Activated CD8-positive, alpha-beta T cell treated with anti-CD3 and anti-CD28 coated beads for 36 hours (primary cell): ENCODE measurements at regions not wholly inside any gene's neighbourhood (a gene's known extent, or its start where the extent isn't known, plus 50 kb on each side); places are given as distances from the start of the nearest gene placed in this dataset.

Experiments used
- ATAC-seq: fragments of 200-7000 bp; cut with Tn5 transposase; one replicate; pipeline ENCODE4 v1.10.0; 2021; ENCODE audit warnings: mild to moderate bottlenecking, moderate library complexity
- CTCF ChIA-PET: fragments of 350-600 bp; sonication (Branson Sonifier 250); formaldehyde crosslinking; loops from one replicate; lab custom pipeline; 2021; ENCODE audit warnings: antibody characterized with exemption; lab: Charles Lee
- POLR2A ChIA-PET: fragments of 350-600 bp; sonication (Branson Sonifier 250); formaldehyde crosslinking; loops from one replicate; lab custom pipeline; 2021; ENCODE audit warnings: antibody characterized with exemption; lab: Charles Lee
- DNase-seq: peaks from one replicate; pipeline ENCODE4 v3.0.0-alpha.2; 2020
- H3K27ac Mint-ChIP-seq: one replicate; pipeline ENCODE4 v1.8.0; 2021; ENCODE audit warnings: mild to moderate bottlenecking, mixed read lengths
- H3K27me3 Mint-ChIP-seq: one replicate; pipeline ENCODE4 v1.8.0; 2021; ENCODE audit warnings: mixed read lengths
- H3K36me3 Mint-ChIP-seq: one replicate; pipeline ENCODE4 v1.8.0; 2021; ENCODE audit warnings: low read depth, mixed read lengths
- H3K4me1 Mint-ChIP-seq: one replicate; pipeline ENCODE4 v1.8.0; 2021; ENCODE audit warnings: low read depth, mixed read lengths
- H3K4me3 Mint-ChIP-seq: one replicate; pipeline ENCODE4 v1.8.0; 2021; ENCODE audit warnings: mild to moderate bottlenecking, moderate library complexity, mixed read lengths
- H3K9me3 Mint-ChIP-seq: one replicate; pipeline ENCODE4 v1.8.0; 2021; ENCODE audit warnings: mixed read lengths
- CTCF ChIP-seq: fragments of 200-600 bp; IDR thresholded peaks from one replicate; pipeline ENCODE4 v1.8.0; 2022; ENCODE audit warnings: antibody characterized with exemption, mild to moderate bottlenecking
- intact Hi-C: fragments of 100-400 bp; cut with micrococcal nuclease; formaldehyde crosslinking; loops from one replicate; pipeline ENCODE4 v1.10.0; 2022

- Mint-ChIP-seq H3K9me3 (peaks cover 2% of the 10 kb centered on the region), H3K4me1 (no peaks in the 10 kb centered on the region), H3K36me3 (no peaks in the 10 kb centered on the region), H3K4me3 (no peak overlapping the region), H3K27ac (no peak overlapping the region), H3K27me3 (no peaks in the 10 kb centered on the region)
- CTCF ChIA-PET: no interaction called here
- TF ChIP-seq CTCF: no peak
- POLR2A ChIA-PET: no interaction called here
- intact Hi-C loops: no loop called here
- ATAC-seq: no peak
- DNase-seq: no peak
These were observed 337.6 kb upstream of the CLEC14A start for GRCh38 chr14:38593476-38593875.

GRCh38 chr14:38592764-38593442 lies 337.0 kb upstream of the CLEC14A start:
- H3K27ac Mint-ChIP-seq: no peak overlapping the region
- no peaks in the 10 kb centered on the region for H3K27me3 Mint-ChIP-seq
- no peak overlapping the region for H3K4me3 Mint-ChIP-seq
- intact Hi-C loops: no loop called here
- H3K4me1 Mint-ChIP-seq: no peaks in the 10 kb centered on the region
- ChIA-PET CTCF (no interaction called here), POLR2A (no interaction called here)
- ATAC-seq (no peak), DNase-seq (no peak)
- H3K36me3 Mint-ChIP-seq: no peaks in the 10 kb centered on the region
- TF ChIP-seq CTCF: no peak
- H3K9me3 Mint-ChIP-seq: peaks cover 2% of the 10 kb centered on the region

GRCh38 chr14:38589747-38590350 lies 334.0 kb upstream of the CLEC14A start:
- ChIA-PET CTCF (no interaction called here), POLR2A (no interaction called here)
- Mint-ChIP-seq H3K27ac (no peak overlapping the region), H3K9me3 (no peaks in the 10 kb centered on the region), H3K36me3 (no peaks in the 10 kb centered on the region), H3K4me3 (no peak overlapping the region), H3K27me3 (no peaks in the 10 kb centered on the region), H3K4me1 (no peaks in the 10 kb centered on the region)
- no peak for DNase-seq
- ATAC-seq: no peak
- intact Hi-C loops: no loop called here
- no peak for TF ChIP-seq CTCF

GRCh38 chr14:38583471-38583870 lies 327.6 kb upstream of the CLEC14A start:
- ATAC-seq: no peak
- POLR2A ChIA-PET: no interaction called here
- no peaks in the 10 kb centered on the region for H3K9me3 Mint-ChIP-seq
- CTCF ChIA-PET: no interaction called here
- no peak overlapping the region for H3K4me3 Mint-ChIP-seq
- no peaks in the 10 kb centered on the region for H3K27me3 Mint-ChIP-seq
- intact Hi-C loops: no loop called here
- no peaks in the 10 kb centered on the region for H3K4me1 Mint-ChIP-seq
- no peak for TF ChIP-seq CTCF
- no peaks in the 10 kb centered on the region for H3K36me3 Mint-ChIP-seq
- no peak overlapping the region for H3K27ac Mint-ChIP-seq
- no peak for DNase-seq

GRCh38 chr14:38578278-38578681 lies 322.4 kb upstream of the CLEC14A start:
- H3K4me1 Mint-ChIP-seq: no peaks in the 10 kb centered on the region
- TF ChIP-seq CTCF: no peak

More at GRCh38 chr14:38578278-38578681, 322.4 kb upstream of the CLEC14A start:
- ChIA-PET CTCF (no interaction called here), POLR2A (no interaction called here)
- DNase-seq (no peak), ATAC-seq (no peak)
- intact Hi-C loops: no loop called here
- H3K4me3 Mint-ChIP-seq: no peak overlapping the region
- no peaks in the 10 kb centered on the region for H3K27me3 Mint-ChIP-seq
- no peaks in the 10 kb centered on the region for H3K36me3 Mint-ChIP-seq
- no peak overlapping the region for H3K27ac Mint-ChIP-seq
- peaks cover 2% of the 10 kb centered on the region for H3K9me3 Mint-ChIP-seq
